Upper lobe of right lung (tissue), 1 donor: ENCODE measurements at regions not wholly inside any gene's neighbourhood (a gene's known extent, or its start where the extent isn't known, plus 50 kb on each side); places are given as distances from the start of the nearest gene placed in this dataset.
A peak's percentile ranks its signal among the peaks of the same experiment; 100 is the strongest.

ENCODE experiments used
- ATAC-seq: fragments of 200-7000 bp; cut with Tn5 transposase; one replicate; pipeline ENCODE4 v1.9.1; 2020; ENCODE audit warnings: mild to moderate bottlenecking, moderate library complexity
- DNase-seq: peaks from one replicate; pipeline ENCODE4 v3.0.0-alpha.2; 2020
- H3K27ac ChIP-seq: fragments of 200-600 bp; one replicate; pipeline ENCODE4 v1.8.0; 2022
- H3K27me3 ChIP-seq: fragments of 200-600 bp; one replicate; pipeline ENCODE4 v1.8.0; 2022; ENCODE audit warnings: mild to moderate bottlenecking
- H3K36me3 ChIP-seq: fragments of 200-600 bp; one replicate; pipeline ENCODE4 v1.8.0; 2022
- H3K4me1 ChIP-seq: fragments of 200-600 bp; one replicate; pipeline ENCODE4 v1.8.0; 2022
- H3K4me3 ChIP-seq: fragments of 200-600 bp; one replicate; pipeline ENCODE4 v1.8.0; 2022; ENCODE audit warnings: mild to moderate bottlenecking
- H3K9me3 ChIP-seq: fragments of 200-600 bp; one replicate; pipeline ENCODE4 v1.8.0; 2022
- CTCF ChIP-seq: fragments of 200-600 bp; IDR thresholded peaks from one replicate; pipeline ENCODE4 v1.8.0; 2022; ENCODE audit warnings: antibody characterized with exemption
- intact Hi-C: fragments of 100-400 bp; cut with DNase I; formaldehyde crosslinking; loops from one replicate; pipeline ENCODE4 v1.11.0; 2022
- donor health status: DM: no; HTN: yes; CAD: no; lungs with severe emphysema.

- DNase-seq, result no peak
- no peak overlapping the region for H3K4me3 ChIP-seq
Observed at GRCh38 chr12:24743941-24744793, 204.7 kb downstream of the BCAT1 start.

GRCh38 chr12:24742378-24742777 is 206.5 kb downstream of the BCAT1 start:
- no peaks in the 10 kb centered on the region for H3K36me3 ChIP-seq
- peak overlapping the region; percentile 9 for H3K27ac ChIP-seq
- no peaks in the 10 kb centered on the region for H3K9me3 ChIP-seq
- TF ChIP-seq CTCF, result no peak
- no peaks in the 10 kb centered on the region for H3K4me1 ChIP-seq
- DNase-seq (no peak), ATAC-seq (peak; percentile 89)
- no peaks in the 10 kb centered on the region for H3K27me3 ChIP-seq
- intact Hi-C loops, result no loop called here
- H3K4me3 ChIP-seq, result no peak overlapping the region

More at GRCh38 chr12:24743941-24744793, 204.7 kb downstream of the BCAT1 start:
- Histone ChIP-seq H3K9me3 (no peaks in the 10 kb centered on the region), H3K36me3 (no peaks in the 10 kb centered on the region), H3K4me1 (no peaks in the 10 kb centered on the region), H3K27ac (no peak overlapping the region), H3K27me3 (no peaks in the 10 kb centered on the region)
- no peak for TF ChIP-seq CTCF
- intact Hi-C loops, result no loop called here
- ATAC-seq, result no peak

GRCh38 chr12:24741216-24741615 is 207.7 kb downstream of the BCAT1 start:
- Histone ChIP-seq H3K9me3 (no peaks in the 10 kb centered on the region), H3K4me3 (no peak overlapping the region), H3K36me3 (no peaks in the 10 kb centered on the region), H3K27me3 (no peaks in the 10 kb centered on the region), H3K4me1 (no peaks in the 10 kb centered on the region), H3K27ac (no peak overlapping the region)
- no peak for ATAC-seq
- intact Hi-C loops, result no loop called here
- DNase-seq, result no peak
- TF ChIP-seq CTCF, result no peak

GRCh38 chr12:24739106-24739779 is 209.7 kb downstream of the BCAT1 start:
- H3K4me1 ChIP-seq, result no peaks in the 10 kb centered on the region
- no peak overlapping the region for H3K27ac ChIP-seq
- no peak overlapping the region for H3K4me3 ChIP-seq
- no peak for ATAC-seq
- no peaks in the 10 kb centered on the region for H3K9me3 ChIP-seq
- H3K27me3 ChIP-seq, result no peaks in the 10 kb centered on the region
- no peaks in the 10 kb centered on the region for H3K36me3 ChIP-seq
- no peak for TF ChIP-seq CTCF
- no peak for DNase-seq
- intact Hi-C loops, result no loop called here

- ATAC-seq, result no peak
- no peaks in the 10 kb centered on the region for H3K27me3 ChIP-seq
- no peak for DNase-seq
- no peaks in the 10 kb centered on the region for H3K4me1 ChIP-seq
- no peaks in the 10 kb centered on the region for H3K9me3 ChIP-seq
- H3K27ac ChIP-seq, result no peak overlapping the region
- H3K4me3 ChIP-seq, result no peak overlapping the region
- no peak for TF ChIP-seq CTCF
- intact Hi-C loops, result no loop called here
- no peaks in the 10 kb centered on the region for H3K36me3 ChIP-seq
Observed at GRCh38 chr12:24738441-24738840, 210.5 kb downstream of the BCAT1 start.
